ENCODE measurements at regions not wholly inside any gene's neighbourhood (a gene's known extent, or its start where the extent isn't known, plus 50 kb on each side); places are given as distances from the start of the nearest gene placed in this dataset.

DNA sequence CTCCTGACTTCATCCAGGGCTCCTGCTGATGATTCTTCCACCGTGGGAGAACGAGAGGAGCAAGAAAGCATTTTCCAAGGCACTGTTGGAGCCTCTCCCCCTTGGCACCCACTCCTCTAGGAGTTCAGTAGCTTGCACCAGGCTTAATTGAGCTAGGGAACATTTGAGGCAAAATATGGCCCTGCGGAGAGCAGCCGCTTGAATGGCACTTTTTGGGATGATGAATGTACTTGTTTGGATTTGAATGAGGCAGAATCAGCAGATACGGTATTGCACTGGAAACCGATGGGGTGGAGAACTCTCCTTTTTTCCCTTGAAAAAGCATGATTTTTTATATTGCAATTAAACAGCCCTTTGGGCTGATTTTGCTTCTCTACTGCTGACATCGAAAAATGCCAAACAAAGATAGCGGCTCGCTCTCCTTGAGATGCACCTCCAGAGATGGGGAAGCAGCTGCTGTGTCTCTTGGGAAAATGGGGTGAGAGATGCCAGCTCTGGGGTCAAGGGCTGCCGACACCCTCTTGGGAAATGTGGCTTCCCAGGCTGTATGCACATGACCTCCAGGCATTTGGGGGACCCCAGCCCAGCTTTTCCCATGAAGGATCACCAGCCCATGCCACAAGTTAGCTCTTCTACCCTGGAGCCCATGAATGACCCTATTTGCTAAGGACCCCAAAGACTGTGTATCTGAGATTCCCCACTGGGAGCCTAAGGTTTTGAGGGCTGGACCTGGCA, 55.4 kb upstream of the LRP8 start (continued):
- TF ChIP-seq GFI1B (tag by site-specific recombination; IDR thresholded peaks at IDR 0.05): no peak
- TF ChIP-seq ZNF266 (tag by site-specific recombination; IDR thresholded peaks at IDR 0.05; ENCODE audit: low read depth): no peak
- TF ChIP-seq ZNF529 (tag by site-specific recombination; IDR thresholded peaks at IDR 0.05; ENCODE audit: insufficient replicate concordance): no peak
- TF ChIP-seq ZNF660 (tag by site-specific recombination; IDR thresholded peaks at IDR 0.05): no peak
- no peak for TF ChIP-seq ZNF10 (tag by site-specific recombination; IDR thresholded peaks at IDR 0.05)
- no peak for TF ChIP-seq ZNF175 (tag by site-specific recombination; IDR thresholded peaks at IDR 0.05)
- TF ChIP-seq ZNF747 (tag by site-specific recombination; IDR thresholded peaks at IDR 0.05): no peak
- no peak for TF ChIP-seq TCF7L2 (IDR thresholded peaks at IDR 0.05; ENCODE audit: borderline replicate concordance, low read depth, low read length)
- no peak for TF ChIP-seq ZXDB (tag by site-specific recombination; IDR thresholded peaks at IDR 0.05)
- no peak for TF ChIP-seq SETDB1 (IDR thresholded peaks at IDR 0.05; ENCODE audit: insufficient read length, low read length)
- TF ChIP-seq MYNN (tag by site-specific recombination; IDR thresholded peaks at IDR 0.05; ENCODE audit: borderline replicate concordance): no peak

DNA sequence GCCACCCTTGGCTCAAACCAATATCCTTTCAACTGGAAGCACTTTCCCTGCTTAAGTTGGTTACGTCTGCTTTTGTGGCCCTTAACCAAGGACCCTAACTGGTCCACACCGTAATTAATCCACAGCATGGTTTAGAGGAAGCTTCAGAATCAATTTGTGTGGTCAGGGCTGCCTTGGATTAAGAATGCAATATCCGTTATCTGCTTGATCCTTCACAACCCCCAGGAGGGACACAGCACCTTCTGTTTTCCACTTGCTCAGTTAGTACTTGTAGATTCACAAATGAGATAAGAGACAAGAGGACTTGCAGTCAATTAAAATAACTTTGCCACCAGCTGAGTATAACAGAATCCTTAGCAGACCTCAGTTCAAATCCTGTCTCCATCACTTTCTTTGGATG, 56.9 kb upstream of the LRP8 start:
- TF ChIP-seq ZNF530 (tag by site-specific recombination; IDR thresholded peaks at IDR 0.05; ENCODE audit: low read depth) (no peak), GFI1B (tag by site-specific recombination; IDR thresholded peaks at IDR 0.05) (no peak), ZFP69B (tag by site-specific recombination; IDR thresholded peaks at IDR 0.05) (no peak), ZNF514 (tag by site-specific recombination; IDR thresholded peaks at IDR 0.05) (no peak), ZNF37A (tag by site-specific recombination; IDR thresholded peaks at IDR 0.05) (no peak), ZNF785 (tag by site-specific recombination; IDR thresholded peaks at IDR 0.05) (no peak), HOXC10 (CRISPR knock-in tag; IDR thresholded peaks at IDR 0.05) (no peak), SCRT2 (tag by site-specific recombination; IDR thresholded peaks at IDR 0.05) (no peak), OSR2 (tag by site-specific recombination; IDR thresholded peaks at IDR 0.05) (no peak), ZNF830 (tag by site-specific recombination; IDR thresholded peaks at IDR 0.05; ENCODE audit: low read depth) (no peak), ZNF341 (tag by site-specific recombination; IDR thresholded peaks at IDR 0.05; ENCODE audit: low read depth) (no peak), ZNF335 (tag by site-specific recombination; conservative IDR thresholded peaks at IDR 0.05) (no peak), ZNF248 (tag by site-specific recombination; IDR thresholded peaks at IDR 0.05) (no peak)
- TF ChIP-seq, protein P1, sequence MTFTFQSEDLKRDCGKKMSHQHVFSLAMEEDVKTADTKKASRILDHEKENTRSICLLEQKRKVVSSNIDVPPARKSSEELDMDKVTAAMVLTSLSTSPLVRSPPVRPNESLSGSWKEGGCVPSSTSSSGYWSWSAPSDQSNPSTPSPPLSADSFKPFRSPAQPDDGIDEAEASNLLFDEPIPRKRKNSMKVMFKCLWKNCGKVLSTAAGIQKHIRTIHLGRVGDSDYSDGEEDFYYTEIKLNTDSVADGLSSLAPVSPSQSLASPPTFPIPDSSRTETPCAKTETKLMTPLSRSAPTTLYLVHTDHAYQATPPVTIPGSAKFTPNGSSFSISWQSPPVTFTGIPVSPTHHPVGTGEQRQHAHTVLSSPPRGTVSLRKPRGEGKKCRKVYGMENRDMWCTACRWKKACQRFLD (tag by site-specific recombination; IDR thresholded peaks at IDR 0.05): no peak
- TF ChIP-seq, protein P2, sequence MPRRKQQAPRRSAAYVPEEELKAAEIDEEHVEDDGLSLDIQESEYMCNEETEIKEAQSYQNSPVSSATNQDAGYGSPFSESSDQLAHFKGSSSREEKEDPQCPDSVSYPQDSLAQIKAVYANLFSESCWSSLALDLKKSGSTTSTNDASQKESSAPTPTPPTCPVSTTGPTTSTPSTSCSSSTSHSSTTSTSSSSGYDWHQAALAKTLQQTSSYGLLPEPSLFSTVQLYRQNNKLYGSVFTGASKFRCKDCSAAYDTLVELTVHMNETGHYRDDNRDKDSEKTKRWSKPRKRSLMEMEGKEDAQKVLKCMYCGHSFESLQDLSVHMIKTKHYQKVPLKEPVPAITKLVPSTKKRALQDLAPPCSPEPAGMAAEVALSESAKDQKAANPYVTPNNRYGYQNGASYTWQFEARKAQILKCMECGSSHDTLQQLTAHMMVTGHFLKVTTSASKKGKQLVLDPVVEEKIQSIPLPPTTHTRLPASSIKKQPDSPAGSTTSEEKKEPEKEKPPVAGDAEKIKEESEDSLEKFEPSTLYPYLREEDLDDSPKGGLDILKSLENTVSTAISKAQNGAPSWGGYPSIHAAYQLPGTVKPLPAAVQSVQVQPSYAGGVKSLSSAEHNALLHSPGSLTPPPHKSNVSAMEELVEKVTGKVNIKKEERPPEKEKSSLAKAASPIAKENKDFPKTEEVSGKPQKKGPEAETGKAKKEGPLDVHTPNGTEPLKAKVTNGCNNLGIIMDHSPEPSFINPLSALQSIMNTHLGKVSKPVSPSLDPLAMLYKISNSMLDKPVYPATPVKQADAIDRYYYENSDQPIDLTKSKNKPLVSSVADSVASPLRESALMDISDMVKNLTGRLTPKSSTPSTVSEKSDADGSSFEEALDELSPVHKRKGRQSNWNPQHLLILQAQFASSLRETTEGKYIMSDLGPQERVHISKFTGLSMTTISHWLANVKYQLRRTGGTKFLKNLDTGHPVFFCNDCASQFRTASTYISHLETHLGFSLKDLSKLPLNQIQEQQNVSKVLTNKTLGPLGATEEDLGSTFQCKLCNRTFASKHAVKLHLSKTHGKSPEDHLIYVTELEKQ (tag by site-specific recombination; IDR thresholded peaks at IDR 0.05; ENCODE audit: borderline replicate concordance): no peak
- TF ChIP-seq, protein P3, sequence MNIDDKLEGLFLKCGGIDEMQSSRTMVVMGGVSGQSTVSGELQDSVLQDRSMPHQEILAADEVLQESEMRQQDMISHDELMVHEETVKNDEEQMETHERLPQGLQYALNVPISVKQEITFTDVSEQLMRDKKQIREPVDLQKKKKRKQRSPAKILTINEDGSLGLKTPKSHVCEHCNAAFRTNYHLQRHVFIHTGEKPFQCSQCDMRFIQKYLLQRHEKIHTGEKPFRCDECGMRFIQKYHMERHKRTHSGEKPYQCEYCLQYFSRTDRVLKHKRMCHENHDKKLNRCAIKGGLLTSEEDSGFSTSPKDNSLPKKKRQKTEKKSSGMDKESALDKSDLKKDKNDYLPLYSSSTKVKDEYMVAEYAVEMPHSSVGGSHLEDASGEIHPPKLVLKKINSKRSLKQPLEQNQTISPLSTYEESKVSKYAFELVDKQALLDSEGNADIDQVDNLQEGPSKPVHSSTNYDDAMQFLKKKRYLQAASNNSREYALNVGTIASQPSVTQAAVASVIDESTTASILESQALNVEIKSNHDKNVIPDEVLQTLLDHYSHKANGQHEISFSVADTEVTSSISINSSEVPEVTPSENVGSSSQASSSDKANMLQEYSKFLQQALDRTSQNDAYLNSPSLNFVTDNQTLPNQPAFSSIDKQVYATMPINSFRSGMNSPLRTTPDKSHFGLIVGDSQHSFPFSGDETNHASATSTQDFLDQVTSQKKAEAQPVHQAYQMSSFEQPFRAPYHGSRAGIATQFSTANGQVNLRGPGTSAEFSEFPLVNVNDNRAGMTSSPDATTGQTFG (tag by site-specific recombination; IDR thresholded peaks at IDR 0.05; ENCODE audit: borderline replicate concordance): no peak
- TF ChIP-seq, protein P4, sequence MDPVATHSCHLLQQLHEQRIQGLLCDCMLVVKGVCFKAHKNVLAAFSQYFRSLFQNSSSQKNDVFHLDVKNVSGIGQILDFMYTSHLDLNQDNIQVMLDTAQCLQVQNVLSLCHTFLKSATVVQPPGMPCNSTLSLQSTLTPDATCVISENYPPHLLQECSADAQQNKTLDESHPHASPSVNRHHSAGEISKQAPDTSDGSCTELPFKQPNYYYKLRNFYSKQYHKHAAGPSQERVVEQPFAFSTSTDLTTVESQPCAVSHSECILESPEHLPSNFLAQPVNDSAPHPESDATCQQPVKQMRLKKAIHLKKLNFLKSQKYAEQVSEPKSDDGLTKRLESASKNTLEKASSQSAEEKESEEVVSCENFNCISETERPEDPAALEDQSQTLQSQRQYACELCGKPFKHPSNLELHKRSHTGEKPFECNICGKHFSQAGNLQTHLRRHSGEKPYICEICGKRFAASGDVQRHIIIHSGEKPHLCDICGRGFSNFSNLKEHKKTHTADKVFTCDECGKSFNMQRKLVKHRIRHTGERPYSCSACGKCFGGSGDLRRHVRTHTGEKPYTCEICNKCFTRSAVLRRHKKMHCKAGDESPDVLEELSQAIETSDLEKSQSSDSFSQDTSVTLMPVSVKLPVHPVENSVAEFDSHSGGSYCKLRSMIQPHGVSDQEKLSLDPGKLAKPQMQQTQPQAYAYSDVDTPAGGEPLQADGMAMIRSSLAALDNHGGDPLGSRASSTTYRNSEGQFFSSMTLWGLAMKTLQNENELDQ (tag by site-specific recombination; IDR thresholded peaks at IDR 0.05; ENCODE audit: low read depth): no peak
- Histone ChIP-seq H3K27ac (ENCODE audit: extremely low read depth, low read depth, low read length) (no peak overlapping the region), H3K9me3 (ENCODE audit: control insufficient read depth, insufficient read depth, low read depth, low read length) (no peaks in the 10 kb centered on the region), H3K4me1 (ENCODE audit: control insufficient read depth, insufficient read depth, low read length) (no peaks in the 10 kb centered on the region), H3K36me3 (ENCODE audit: control insufficient read depth in 2 of 2, insufficient read depth in 1 of 2, low read length in 2 of 2) (no peaks in the 10 kb centered on the region), H3K4me3 (ENCODE audit: low read depth, low read length) (no peak overlapping the region)
- ChIA-PET CTCF (interaction anchor here (0.9 kb wide), 1 partner anchor 107 kb away, joined by 7 read pairs; no protein-coding TSS in a partner anchor), POLR2A (no interaction called here)
